ENCODE measurements at regions not wholly inside any gene's neighbourhood (a gene's known extent, or its start where the extent isn't known, plus 50 kb on each side); places are given as distances from the start of the nearest gene placed in this dataset.
"Not testable (repeated sequence)": the region's sequence is repeated elsewhere in the genome, so short reads cannot be mapped to it uniquely, and the experiment has no call there.

DNA sequence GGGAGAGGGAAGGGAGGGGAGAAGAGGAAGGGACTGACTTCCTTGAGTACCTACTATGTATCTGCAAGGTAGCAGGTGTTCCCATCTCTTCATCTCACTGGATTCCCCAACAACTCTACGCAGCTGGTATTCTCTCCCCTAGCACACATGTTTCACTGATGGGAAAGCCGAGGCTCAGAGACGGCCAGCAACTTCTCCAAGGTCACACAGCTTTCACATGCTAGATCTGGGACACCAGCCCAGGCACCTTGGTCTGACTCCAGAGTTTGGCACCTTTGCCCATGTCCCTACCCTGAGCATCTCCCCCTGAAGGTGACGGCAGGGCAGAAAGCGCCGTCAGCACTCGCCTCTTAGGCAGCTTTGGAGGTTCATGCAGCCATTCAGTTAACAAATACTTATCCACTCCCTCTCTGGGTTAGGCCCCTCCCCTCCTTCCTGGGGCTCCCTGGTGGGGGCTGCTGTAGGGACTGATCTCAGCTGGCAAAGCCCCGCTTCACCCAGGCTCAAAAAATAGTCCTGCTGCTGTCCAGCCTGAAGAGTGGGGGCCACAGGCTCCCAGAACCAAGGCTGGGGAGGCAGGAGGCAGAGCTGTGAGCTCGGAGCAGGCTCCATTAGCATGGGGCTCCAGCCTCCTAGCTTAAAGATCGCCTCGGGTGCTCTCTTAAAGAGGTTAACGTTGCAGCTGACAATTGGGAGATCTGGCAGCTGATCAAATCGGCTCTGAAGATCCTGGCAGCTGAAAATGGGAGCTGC lies 79.4 kb downstream of the IGLL1 start:
- peak; percentile 70 for DNase-seq

GRCh38 chr22:23499845-23500500 lies 80.1 kb downstream of the IGLL1 start:
- DNase-seq = no peak

- no peak for DNase-seq
These were observed 81.0 kb downstream of the IGLL1 start for GRCh38 chr22:23498811-23499798.

DNA sequence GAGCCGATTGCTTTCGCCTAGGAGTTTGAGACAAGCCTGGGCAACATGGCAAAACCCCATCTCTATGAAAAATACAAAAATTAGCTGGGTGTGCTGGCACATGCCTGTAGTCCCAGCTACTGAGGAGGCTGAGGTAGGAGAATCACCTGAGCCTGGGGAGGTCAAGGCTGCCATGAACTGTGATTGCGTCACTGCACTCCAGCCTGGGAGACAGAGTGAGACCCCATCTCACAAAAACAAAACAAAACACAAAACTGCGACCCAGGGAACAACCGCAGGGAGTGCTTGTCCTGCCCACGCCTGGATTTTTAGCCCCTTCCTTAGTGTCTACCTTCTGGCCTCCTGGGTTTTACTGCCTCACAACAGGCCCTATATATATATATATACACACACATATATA lies 82.2 kb downstream of the IGLL1 start:
- DNase-seq = not testable (repeated sequence)

DNA sequence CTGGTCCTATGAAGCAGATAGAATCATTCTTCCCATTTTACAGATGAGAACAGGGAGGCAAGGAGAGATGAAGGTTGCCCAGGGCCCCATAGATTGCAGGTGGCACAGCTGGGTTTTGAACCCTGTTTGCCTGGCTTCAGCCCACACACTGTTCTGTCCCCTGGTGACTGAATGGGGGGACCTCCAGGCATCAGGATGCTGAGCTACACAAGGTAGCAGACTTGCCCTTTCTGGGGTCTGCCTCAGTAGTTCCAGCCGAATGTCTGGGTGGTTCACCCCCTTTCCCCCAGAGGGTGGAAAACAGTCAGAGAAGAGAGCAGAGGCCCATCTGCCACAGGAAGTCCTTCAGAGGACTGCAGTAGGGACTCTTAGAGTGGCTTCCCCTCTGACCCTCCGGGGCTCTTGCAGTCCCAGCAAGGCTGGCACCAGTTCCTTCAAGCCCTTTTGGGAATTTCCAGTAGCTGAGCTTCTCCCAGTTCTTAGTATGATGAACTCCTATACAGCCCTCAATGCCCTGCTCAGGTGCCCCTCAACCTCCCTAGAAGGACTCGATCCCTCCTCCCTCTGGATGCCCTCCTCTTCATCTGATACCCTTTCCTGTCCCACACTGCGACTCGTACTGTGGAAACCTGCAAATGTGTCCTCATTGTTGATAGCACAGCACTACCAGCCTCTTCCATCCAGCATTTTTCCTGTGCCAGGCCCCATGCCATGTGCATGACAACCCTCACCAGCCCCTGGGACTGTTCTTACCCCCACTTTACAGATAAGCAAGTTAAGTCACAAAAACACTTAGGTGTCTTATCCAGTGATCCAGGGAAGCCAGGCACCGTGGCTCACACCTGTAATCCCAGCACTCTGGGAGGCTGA lies 82.8 kb downstream of the IGLL1 start:
- DNase-seq = no peak

DNA sequence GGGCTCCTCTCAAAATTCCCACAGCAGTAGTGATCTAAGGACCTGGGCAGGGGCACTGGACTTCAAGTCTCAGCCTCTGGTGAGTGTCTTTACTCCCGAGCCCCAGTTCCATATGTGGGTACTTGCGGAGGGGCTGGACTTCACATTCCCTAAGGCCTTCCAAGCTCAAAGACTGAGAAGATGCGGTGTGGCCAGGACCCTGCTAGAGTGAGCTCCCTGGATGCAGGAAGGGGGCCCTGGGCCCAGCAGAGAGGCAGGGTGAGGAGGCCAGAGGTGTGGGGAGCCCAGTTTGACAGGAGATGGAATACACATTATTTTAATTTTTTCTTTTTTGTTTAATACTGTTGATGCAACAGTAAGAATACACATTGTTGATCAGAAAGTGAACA lies 83.7 kb downstream of the IGLL1 start:
- no peak for DNase-seq

DNA sequence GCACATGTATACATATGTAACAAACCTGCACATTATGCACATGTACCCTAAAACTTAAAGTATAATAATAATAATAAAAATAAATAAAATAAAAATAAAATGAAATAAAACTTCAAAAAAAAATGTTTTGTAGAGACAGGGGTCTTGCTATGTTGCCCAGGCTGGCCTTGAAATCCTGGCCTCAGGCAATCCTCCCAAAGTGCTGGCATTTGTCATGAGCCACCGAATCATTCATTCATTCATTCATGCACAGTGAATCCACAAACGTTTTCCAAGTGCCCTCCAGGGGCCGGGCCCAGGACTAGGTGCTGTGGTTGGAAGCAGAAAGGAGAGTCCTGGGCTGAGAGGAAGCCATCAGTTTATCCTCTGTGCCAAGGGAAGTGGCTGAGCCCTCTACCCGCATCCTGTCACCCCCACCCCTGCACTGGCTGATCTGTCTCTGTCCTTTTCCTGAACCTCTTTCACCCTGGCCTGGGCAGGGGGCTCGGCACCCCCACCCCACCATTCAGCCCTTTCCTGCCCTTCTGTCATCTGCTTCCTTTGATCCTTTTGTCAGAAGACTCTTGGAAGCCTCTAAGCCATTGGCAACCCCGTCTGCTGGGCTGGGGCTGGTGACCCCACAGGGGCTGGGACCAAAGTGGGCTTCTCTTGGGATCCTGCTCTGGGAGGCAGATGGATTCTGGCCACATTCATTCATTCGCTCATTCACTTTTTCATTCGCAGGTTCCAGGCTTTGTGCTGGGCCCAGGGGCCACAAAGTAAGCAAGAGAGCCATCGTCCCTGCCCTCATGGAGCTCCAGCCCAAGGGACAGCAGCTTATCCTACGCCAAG lies 84.3 kb downstream of the IGLL1 start:
- DNase-seq = no peak

- DNase-seq = no peak
These were observed 85.2 kb downstream of the IGLL1 start for GRCh38 chr22:23494930-23495266.

DNA sequence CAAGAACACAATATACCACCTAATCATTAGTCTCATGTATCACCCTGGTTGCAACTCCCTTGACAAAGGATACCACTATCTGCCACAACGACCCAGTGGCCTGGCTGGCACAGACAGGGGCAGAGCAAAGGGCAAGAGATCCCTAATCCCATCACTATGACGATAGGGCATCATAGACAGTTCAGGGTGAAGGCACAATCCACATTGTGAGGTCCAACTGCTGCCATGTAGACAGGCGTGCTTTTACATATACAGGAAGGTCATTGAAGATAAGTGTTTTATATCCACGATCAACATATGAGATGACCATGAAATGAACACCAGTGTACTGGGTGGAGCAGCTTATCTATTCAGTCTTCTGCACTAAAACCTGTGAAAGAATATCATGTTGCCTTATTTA lies 94.6 kb downstream of the IGLL1 start:
- no peak for DNase-seq

DNA sequence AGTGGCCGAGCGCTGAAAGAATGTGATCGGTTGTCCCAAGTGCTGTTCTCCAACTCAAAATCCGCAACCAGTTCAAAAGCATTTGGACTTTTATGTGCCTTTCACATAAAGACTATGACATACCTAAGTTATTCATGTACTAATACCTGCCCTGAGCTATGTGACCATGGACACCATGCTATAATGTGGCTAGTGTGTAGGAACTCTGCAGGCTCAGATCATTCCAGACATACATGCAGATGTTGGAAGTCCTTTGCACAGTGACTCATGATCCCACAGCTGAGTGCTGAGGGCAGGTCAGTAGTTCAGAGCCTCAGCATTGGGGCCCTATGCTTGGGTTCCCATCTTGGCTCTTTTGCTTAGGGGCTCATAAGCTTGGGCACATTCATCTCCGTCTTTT lies 95.4 kb downstream of the IGLL1 start:
- no peak for DNase-seq

GRCh38 chr22:23481369-23481768 lies 98.7 kb downstream of the IGLL1 start:
- DNase-seq = no peak

DNA sequence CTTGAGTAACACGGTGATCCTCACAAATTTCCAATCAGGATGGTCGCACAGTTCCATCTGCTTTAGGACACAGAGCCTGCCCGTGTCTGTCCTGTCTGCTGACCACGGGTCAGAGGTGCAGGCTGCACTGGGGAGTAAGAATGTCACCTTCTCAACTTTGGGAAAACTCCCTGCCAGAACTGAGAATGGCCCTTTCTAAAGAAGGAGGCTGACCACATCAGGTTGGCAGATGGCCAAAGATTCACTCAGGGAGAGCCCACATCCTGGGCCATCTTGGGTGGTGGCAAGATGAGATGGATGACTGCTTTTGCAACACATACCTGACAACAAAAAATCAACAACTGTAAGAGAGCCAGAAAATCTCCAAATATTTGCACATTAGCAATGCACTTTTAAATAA lies 101.9 kb downstream of the IGLL1 start:
- peak; percentile 65 for DNase-seq

- DNase-seq = peak; percentile 26
These were observed 105.6 kb downstream of the IGLL1 start for GRCh38 chr22:23474531-23474930.

DNA sequence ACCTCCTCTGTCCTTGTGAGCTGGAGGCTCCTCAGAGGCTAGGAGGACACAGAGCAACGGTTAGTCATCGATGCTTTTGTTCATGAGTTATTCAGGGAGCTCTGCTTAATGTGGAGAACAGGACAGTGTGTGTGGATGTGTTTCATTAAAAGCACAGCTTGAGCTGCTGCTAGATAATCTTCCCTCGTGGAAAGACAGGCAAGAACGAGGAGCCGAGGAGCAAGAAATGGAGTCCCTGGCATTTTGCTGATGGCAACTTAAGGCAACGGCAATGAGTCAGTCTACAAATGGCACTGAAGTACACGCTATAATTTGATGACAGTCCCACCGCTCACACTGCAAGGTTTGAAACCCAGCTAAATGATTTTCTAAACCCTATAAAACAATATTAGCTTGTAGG lies 106.2 kb downstream of the IGLL1 start:
- DNase-seq = no peak

- not testable (repeated sequence) for DNase-seq
These were observed 107.7 kb downstream of the IGLL1 start for GRCh38 chr22:23472376-23472775.

DNA sequence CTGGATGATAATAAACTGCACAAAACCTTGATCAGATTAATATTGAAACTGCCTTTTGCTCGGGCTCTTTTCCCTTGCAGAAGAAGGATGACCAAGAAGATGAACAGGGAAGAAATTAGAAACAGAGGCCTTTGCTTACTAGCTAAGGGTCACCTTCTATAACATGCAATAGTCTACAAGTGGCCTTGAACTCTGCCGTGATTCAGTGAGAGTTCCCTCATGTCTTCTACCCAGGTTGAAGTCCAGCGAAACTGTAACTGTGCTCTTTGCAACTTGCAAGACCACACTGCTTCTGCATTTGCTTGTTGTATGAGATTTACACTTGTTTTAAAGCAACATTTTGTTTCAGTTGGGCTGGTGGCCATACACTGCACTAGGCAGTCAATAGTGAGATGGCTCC lies 108.4 kb downstream of the IGLL1 start:
- no peak for DNase-seq

- peak; percentile 37 for DNase-seq
These were observed 109.2 kb downstream of the IGLL1 start for GRCh38 chr22:23470811-23471389.

- DNase-seq = no peak
These were observed 112.3 kb downstream of the IGLL1 start for GRCh38 chr22:23467721-23468294.

DNA sequence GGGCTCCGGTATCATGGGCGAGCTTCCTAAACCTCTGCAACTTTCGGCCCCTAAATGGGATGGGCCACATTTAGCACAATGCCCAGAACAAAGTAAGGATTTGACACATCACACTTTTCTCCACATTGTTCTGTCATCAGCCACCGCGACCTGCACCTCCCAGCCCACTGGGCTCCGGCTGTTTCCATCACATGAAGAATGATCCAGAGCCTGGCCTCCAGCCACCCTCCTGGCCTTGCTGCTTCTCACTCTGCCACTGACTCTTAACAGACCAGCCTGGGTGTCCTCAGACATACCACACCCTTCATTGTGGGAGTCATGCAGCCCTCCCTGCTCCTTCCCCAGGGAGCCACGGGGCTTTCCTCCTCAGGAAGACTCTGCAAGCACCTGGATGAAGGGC lies 113.7 kb downstream of the IGLL1 start:
- no peak for DNase-seq

DNA sequence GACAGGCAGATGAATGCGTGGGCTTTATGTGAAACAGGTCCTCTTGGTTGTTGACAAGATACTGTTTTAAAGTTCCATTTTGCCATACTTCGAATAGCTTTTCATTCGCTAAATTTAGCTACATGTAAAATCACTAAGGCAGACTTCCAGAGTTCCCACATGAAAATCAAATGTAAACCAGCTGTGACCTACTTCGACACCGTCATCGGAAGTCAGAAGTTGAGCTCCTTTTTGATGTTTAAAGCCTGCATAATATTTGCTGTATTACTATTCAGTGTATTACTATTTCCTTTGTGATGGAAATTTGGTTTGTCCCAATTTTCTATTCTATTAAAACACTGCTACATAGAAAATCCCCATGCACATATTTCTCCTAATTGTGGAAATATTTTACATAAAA lies 115.3 kb downstream of the IGLL1 start:
- not testable (repeated sequence) for DNase-seq

DNA sequence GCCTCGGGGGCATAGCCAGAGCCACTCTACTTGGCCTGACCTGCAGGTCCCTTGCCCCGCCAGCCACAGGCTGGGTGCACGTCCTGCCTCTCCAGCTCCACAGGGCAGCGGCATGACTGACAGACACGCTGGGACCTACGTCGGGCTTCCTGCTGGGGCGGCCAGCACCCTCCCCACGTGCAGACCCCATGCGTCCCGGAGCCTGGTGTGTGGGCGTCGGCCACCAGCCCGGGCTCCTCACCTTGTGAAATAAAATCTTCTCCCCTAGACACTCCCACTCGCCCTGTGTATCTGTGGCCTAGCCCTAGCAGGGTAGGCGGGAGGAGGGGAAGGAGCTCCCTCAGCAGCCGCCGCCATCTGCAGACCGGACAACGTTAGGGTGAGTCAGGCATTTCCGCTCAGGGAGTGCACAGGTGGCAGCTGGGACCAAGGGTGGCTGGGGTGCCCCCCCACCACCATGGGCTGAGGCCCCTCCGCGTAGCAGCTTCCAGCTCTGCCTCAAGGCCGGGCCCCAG lies 119.5 kb downstream of the IGLL1 start:
- peak; percentile 47 for DNase-seq

Data from NCI-H69 (cell line).